OCI-LY3 (cell line): ENCODE measurements at regions not wholly inside any gene's neighbourhood (a gene's known extent, or its start where the extent isn't known, plus 50 kb on each side); places are given as distances from the start of the nearest gene placed in this dataset.

Source experiments
- EZH2phosphoT487 ChIP-seq: fragments of 200-600 bp; shearing (Covaris generic); IDR thresholded peaks from 2 replicates; pipeline ENCODE4 v1.6.1; 2018; ENCODE audit warnings: antibody characterized with exemption, mixed run types, low read depth
- TF ChIP-seq, protein P1 (sequence below): fragments of 200-600, 300-600 bp; sonication (generic); IDR thresholded peaks from 2 replicates; pipeline ENCODE4 v1.5.1; 2014; ENCODE audit warnings: antibody characterized with exemption, low read length, low read depth

- TF ChIP-seq, protein P1, sequence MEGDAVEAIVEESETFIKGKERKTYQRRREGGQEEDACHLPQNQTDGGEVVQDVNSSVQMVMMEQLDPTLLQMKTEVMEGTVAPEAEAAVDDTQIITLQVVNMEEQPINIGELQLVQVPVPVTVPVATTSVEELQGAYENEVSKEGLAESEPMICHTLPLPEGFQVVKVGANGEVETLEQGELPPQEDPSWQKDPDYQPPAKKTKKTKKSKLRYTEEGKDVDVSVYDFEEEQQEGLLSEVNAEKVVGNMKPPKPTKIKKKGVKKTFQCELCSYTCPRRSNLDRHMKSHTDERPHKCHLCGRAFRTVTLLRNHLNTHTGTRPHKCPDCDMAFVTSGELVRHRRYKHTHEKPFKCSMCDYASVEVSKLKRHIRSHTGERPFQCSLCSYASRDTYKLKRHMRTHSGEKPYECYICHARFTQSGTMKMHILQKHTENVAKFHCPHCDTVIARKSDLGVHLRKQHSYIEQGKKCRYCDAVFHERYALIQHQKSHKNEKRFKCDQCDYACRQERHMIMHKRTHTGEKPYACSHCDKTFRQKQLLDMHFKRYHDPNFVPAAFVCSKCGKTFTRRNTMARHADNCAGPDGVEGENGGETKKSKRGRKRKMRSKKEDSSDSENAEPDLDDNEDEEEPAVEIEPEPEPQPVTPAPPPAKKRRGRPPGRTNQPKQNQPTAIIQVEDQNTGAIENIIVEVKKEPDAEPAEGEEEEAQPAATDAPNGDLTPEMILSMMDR = no peak
- TF ChIP-seq EZH2phosphoT487 = no peak
These were observed 61.9 kb upstream of the RIOK3 start for GRCh38 chr18:23391156-23391555.
